KMS-11 (cell line): ENCODE measurements at regions not wholly inside any gene's neighbourhood (a gene's known extent, or its start where the extent isn't known, plus 50 kb on each side); places are given as distances from the start of the nearest gene placed in this dataset.

Experiments used
- H2AFZ ChIP-seq: fragments of 200-600 bp; sonication (generic); 2 replicates; pipeline ENCODE4 v1.6.1; 2016; ENCODE audit warnings: antibody characterized with exemption, mixed run types, low read depth
- H3K27ac ChIP-seq: fragments of 200-600 bp; sonication (generic); 2 replicates; pipeline ENCODE4 v1.6.1; 2016; ENCODE audit warnings: mild to moderate bottlenecking, mixed run types
- H3K27me3 ChIP-seq: fragments of 200-600 bp; sonication (generic); 2 replicates; pipeline ENCODE4 v1.6.1; 2017; ENCODE audit warnings: mild to moderate bottlenecking, low read depth, mixed run types, moderate library complexity; ENCODE audit not compliant: insufficient read depth
- H3K36me3 ChIP-seq: fragments of 200-600 bp; sonication (generic); 2 replicates; pipeline ENCODE4 v1.6.1; 2017; ENCODE audit warnings: mild to moderate bottlenecking, mixed run types; ENCODE audit not compliant: insufficient read depth
- H3K4me1 ChIP-seq: fragments of 200-600 bp; sonication (generic); 2 replicates; pipeline ENCODE4 v1.6.1; 2016; ENCODE audit warnings: mild to moderate bottlenecking, low read depth, mixed run types; ENCODE audit not compliant: poor library complexity, severe bottlenecking
- H3K4me2 ChIP-seq: fragments of 200-600 bp; sonication (generic); 2 replicates; pipeline ENCODE4 v1.7.0; 2016; ENCODE audit warnings: mild to moderate bottlenecking, mixed run types
- H3K4me3 ChIP-seq: fragments of 200-600 bp; sonication (generic); IDR thresholded peaks from 2 replicates; pipeline ENCODE4 v1.6.1; 2017; ENCODE audit warnings: low read depth, low read length, mixed read lengths; ENCODE audit not compliant: insufficient read depth
- H3K79me2 ChIP-seq: fragments of 200-600 bp; sonication (generic); 2 replicates; pipeline ENCODE4 v1.6.1; 2016; ENCODE audit warnings: low read depth, mixed run types; ENCODE audit not compliant: insufficient read depth
- H3K9ac ChIP-seq: fragments of 200-600 bp; sonication (generic); 2 replicates; pipeline ENCODE4 v1.6.1; 2016; ENCODE audit warnings: mild to moderate bottlenecking, mixed run types
- H4K20me1 ChIP-seq: fragments of 200-600 bp; sonication (generic); 2 replicates; pipeline ENCODE4 v1.6.1; 2016; ENCODE audit warnings: mild to moderate bottlenecking, mixed run types; ENCODE audit not compliant: insufficient read depth
- TF ChIP-seq, protein P1 (sequence below): fragments of 200-600 bp; sonication (generic); conservative IDR thresholded peaks from 2 replicates; pipeline ENCODE4 v1.6.1; 2017; ENCODE audit warnings: low read depth, mild to moderate bottlenecking, antibody characterized with exemption, low read length, moderate library complexity, mixed read lengths

DNA sequence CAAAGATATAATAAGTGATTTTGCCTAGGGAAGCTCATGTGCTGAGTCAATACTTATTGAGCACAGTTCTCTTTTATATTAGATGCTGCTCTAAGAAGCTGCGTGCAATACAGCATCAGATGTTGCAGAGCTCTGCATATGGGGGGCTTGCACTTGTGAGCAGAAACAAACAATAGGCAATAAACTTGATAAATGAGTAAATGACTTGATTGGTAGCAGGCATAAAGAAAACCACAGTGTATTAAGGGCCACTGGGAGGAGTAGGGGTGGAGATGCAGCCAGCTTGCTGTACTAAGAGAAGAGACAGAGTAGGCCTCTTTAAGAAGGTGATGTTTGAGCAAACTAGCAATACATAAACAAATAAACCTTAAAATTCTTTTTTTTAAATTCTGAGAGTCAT lies 598.5 kb upstream of the ADAMTS5 start:
- H2AFZ ChIP-seq: no peak overlapping the region
- no peak overlapping the region for H3K27ac ChIP-seq
- H3K36me3 ChIP-seq: no peaks in the 10 kb centered on the region
- no peaks in the 10 kb centered on the region for H3K79me2 ChIP-seq
- H3K4me2 ChIP-seq: no peak overlapping the region
- no peaks in the 10 kb centered on the region for H3K27me3 ChIP-seq
- H4K20me1 ChIP-seq: no peaks in the 10 kb centered on the region
- H3K4me1 ChIP-seq: no peaks in the 10 kb centered on the region
- no peak overlapping the region for H3K4me3 ChIP-seq
- TF ChIP-seq, protein P1, sequence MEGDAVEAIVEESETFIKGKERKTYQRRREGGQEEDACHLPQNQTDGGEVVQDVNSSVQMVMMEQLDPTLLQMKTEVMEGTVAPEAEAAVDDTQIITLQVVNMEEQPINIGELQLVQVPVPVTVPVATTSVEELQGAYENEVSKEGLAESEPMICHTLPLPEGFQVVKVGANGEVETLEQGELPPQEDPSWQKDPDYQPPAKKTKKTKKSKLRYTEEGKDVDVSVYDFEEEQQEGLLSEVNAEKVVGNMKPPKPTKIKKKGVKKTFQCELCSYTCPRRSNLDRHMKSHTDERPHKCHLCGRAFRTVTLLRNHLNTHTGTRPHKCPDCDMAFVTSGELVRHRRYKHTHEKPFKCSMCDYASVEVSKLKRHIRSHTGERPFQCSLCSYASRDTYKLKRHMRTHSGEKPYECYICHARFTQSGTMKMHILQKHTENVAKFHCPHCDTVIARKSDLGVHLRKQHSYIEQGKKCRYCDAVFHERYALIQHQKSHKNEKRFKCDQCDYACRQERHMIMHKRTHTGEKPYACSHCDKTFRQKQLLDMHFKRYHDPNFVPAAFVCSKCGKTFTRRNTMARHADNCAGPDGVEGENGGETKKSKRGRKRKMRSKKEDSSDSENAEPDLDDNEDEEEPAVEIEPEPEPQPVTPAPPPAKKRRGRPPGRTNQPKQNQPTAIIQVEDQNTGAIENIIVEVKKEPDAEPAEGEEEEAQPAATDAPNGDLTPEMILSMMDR: no peak
- no peak overlapping the region for H3K9ac ChIP-seq

DNA sequence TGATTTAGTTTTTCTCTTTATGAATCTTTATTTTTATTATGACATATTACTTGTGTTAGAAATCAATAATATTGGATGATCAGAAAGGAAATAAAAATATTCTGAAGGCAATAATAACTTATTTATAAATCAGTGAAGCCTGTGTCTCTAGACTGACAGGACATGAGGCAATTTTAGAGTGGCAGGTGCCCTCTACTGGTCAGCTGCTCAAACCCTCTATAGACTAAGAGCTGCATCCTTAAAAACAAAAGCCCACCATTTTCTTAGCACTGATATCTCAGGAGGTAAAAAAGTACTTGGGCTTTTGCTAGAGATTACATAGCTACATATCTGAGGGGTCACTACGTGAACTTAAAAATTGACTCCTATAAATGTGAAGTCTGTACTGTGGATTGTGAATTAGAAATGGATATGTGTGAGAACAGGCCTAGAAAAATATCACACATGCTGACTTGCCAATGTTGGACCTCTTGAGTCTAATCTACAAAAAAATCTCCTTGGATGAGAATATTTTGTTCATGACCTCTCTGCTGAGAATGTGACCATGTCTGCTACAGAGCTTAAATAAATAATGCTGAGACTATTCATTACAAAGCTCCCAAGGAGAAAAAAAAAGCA lies 597.9 kb upstream of the ADAMTS5 start:
- no peaks in the 10 kb centered on the region for H3K79me2 ChIP-seq
- no peaks in the 10 kb centered on the region for H3K36me3 ChIP-seq
- no peak overlapping the region for H3K27ac ChIP-seq
- no peaks in the 10 kb centered on the region for H3K4me1 ChIP-seq
- H3K4me3 ChIP-seq: no peak overlapping the region
- H3K4me2 ChIP-seq: no peak overlapping the region
- no peaks in the 10 kb centered on the region for H3K27me3 ChIP-seq
- H4K20me1 ChIP-seq: no peaks in the 10 kb centered on the region
- TF ChIP-seq, protein P1: peak; percentile 74
- H2AFZ ChIP-seq: no peak overlapping the region
- no peak overlapping the region for H3K9ac ChIP-seq

DNA sequence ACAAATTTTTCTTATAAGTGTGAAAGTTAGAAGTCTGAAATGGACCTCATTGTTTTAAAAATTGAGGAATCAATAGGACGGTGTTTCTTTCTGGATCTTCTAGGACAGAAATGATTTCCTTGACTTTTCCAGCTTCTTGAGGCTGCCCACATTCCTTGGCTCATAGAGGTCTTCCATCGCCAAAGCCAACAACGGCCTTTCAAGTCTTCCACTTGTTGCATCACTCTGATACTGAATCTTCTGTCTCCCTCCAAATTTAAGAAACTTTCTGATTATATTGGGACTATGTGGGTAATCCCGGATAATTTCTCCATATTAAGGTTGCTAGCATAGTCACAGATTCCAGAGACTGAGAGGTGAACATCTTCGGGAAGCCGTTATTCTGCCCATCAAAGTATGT lies 595.4 kb upstream of the ADAMTS5 start:
- TF ChIP-seq, protein P1: no peak
- H3K36me3 ChIP-seq: no peaks in the 10 kb centered on the region
- H3K27me3 ChIP-seq: no peaks in the 10 kb centered on the region
- H3K4me3 ChIP-seq: no peak overlapping the region
- no peak overlapping the region for H3K27ac ChIP-seq
- no peak overlapping the region for H3K9ac ChIP-seq
- no peak overlapping the region for H2AFZ ChIP-seq
- H3K4me2 ChIP-seq: no peak overlapping the region
- no peaks in the 10 kb centered on the region for H3K4me1 ChIP-seq
- H4K20me1 ChIP-seq: no peaks in the 10 kb centered on the region
- H3K79me2 ChIP-seq: no peaks in the 10 kb centered on the region

DNA sequence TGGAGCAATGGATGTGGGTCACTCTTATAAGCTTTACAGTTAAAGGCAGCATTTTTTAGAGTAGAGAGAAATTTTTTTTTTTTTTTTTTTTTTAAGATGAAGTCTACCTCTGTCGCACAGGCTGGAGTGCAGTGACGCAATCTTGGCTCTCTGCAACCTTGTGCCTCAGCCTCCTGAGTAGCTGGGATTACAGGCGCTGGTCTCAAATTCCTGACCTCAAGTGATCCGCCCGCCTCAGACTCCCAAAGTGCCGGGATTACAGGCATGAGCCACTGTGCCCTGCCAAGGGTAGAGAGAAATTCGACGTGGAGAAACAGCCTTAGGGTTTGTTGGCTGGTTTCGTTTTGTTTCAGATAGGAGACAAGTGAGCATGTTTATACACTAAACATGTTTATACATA lies 594.2 kb upstream of the ADAMTS5 start:
- TF ChIP-seq, protein P1: no peak

More for the DNA sequence above, 594.2 kb upstream of the ADAMTS5 start:
- Histone ChIP-seq H3K36me3 (no peaks in the 10 kb centered on the region), H2AFZ (no peak overlapping the region), H3K9ac (no peak overlapping the region), H3K4me1 (no peaks in the 10 kb centered on the region), H3K27ac (no peak overlapping the region), H3K4me3 (no peak overlapping the region), H3K27me3 (no peaks in the 10 kb centered on the region), H3K4me2 (no peak overlapping the region), H4K20me1 (no peaks in the 10 kb centered on the region), H3K79me2 (no peaks in the 10 kb centered on the region)
